Erythroblast (primary cell): ENCODE measurements at regions not wholly inside any gene's neighbourhood (a gene's known extent, or its start where the extent isn't known, plus 50 kb on each side); places are given as distances from the start of the nearest gene placed in this dataset.

Source experiments
- DNase-seq, 2 experiments: peaks; one replicate each; lab custom pipeline; 2025; lab: John Stamatoyannopoulos, UW
- GATA1 ChIP-seq: IDR thresholded peaks from 2 replicates; pipeline ENCODE4 v1.6.1; 2011; ENCODE audit warnings: low read depth, mild to moderate bottlenecking, control low read depth, low read length, moderate library complexity
- POLR2A ChIP-seq: IDR thresholded peaks from 2 replicates; pipeline ENCODE4 v1.6.1; 2011; ENCODE audit warnings: mild to moderate bottlenecking, low read length

DNA sequence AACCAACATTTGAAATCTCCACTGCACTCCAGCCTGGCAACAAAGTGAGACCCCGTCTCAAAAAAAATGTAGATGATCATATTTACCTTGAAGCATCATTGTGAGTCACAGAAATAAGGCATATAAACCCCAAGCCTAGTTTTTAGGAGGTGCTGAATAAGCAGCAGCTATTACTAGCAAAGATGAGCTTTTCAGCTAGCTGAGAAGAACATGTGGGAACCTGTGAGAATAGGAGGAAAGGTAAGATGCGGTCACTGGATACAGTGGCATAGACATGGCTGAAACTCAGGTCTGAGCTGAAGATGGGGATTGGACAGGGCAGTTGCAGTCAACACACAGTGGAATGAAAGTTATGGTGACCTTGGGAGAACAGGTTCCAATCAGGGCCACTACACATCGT is 284.3 kb upstream of the IRAK1BP1 start:
- no peak for TF ChIP-seq POLR2A
- no peak for TF ChIP-seq GATA1

GRCh38 chr6:78589436-78589835 is 277.9 kb upstream of the IRAK1BP1 start:
- no peak for DNase-seq
- TF ChIP-seq GATA1 (no peak), POLR2A (no peak)

More for the DNA sequence above, 284.3 kb upstream of the IRAK1BP1 start:
- no peak for DNase-seq

GRCh38 chr6:78593898-78594667 is 273.3 kb upstream of the IRAK1BP1 start:
- TF ChIP-seq GATA1 (no peak), POLR2A (no peak)
- DNase-seq: no peak

DNA sequence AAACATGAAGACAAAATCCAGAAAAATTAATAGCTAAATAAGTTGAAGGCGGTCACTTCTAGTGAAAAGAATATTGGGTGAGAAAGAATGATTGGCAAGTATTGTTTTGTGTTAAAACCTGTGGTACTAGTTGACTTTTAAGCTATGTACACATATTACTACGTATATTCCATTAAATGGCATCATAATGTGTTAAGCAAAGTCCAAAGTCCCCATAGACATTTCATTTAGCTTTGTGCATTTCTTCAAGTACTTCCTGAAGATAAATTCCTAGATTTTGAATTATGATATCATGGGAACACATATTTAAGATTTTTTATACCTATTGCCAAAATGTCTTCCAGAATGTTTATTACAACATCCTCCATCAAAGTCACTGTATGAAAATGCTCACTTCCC is 272.7 kb upstream of the IRAK1BP1 start:
- TF ChIP-seq POLR2A (no peak), GATA1 (no peak)
- DNase-seq: no peak

DNA sequence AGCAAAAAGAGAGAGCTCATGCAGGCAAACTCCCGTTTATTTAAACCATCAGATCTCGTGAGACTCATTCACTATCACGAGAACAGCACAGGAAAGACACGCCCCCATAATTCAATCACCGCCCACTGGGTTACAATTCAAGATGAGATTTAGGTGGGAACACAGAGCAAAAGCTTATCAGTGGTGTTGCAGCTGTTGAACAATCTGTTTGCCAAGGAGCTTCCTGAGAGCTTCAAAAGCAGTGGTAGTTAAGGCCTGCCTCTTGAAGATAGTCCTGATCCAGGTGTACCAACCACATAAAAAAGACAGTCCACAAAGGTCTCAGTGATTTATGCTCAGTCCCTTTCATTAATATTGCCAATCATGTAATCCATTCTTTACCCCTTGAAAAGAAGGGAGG is 269.4 kb upstream of the IRAK1BP1 start:
- DNase-seq: no peak
- TF ChIP-seq GATA1 (no peak), POLR2A (no peak)

- no peak for DNase-seq
- TF ChIP-seq GATA1 (no peak), POLR2A (no peak)
Measured at GRCh38 chr6:78598966-78599365, 268.4 kb upstream of the IRAK1BP1 start.

DNA sequence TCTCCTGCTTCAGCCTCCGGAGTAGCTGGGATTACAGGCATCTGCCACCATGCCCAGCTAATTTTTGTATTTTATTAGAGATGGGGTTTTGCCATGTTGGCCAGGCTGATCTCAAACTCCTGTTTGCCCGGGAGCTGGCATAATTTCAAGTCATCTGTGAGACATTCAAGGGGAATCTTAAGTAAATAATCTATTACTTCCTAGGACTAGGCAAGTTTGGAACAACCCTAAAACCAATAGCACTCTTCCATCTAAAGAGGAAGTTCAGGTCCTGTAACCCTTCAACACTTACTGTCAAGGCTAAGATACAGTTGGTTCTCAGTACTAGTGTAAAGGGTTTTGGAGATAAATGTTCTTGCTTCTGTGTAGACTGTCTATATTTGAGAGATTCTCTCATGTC is 267.8 kb upstream of the IRAK1BP1 start:
- TF ChIP-seq GATA1 (no peak), POLR2A (no peak)
- DNase-seq: no peak

DNA sequence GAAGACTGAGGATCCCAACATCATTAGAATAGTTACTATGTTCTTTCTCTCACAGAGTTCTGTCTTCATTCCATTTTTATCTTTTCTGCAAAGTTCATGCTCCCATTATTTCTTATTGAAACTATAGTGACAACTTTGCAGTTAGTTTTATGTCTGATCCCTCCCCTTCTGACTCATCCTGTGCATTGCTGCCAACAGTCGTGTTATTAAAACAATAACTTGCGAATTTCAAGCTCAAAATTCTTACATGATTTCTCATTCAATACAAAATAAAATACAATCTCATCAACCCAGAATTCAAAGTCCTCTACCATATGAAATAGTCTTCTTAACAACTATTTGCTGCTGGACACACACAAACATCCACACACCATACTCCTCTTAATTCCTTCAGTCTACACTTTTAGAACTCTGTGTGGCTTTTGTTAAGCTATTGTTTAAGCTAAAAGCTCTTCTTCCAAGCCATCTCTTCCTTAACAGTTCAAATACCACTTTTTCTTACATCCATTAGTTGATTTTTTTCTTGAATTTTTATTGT is 261.4 kb upstream of the IRAK1BP1 start:
- TF ChIP-seq POLR2A: no peak
- TF ChIP-seq GATA1: no peak

GRCh38 chr6:78607189-78607588 is 260.2 kb upstream of the IRAK1BP1 start:
- DNase-seq: no peak
- TF ChIP-seq POLR2A: no peak
- TF ChIP-seq GATA1: no peak

More for the DNA sequence above, 261.4 kb upstream of the IRAK1BP1 start:
- DNase-seq: no peak

- TF ChIP-seq POLR2A (no peak), GATA1 (no peak)
- DNase-seq: no peak
Measured at GRCh38 chr6:78611102-78611620, 256.2 kb upstream of the IRAK1BP1 start.

- DNase-seq: peak; percentile 9 to 35
- TF ChIP-seq GATA1 (no peak), POLR2A (no peak)
Measured at GRCh38 chr6:78611886-78612480, 255.4 kb upstream of the IRAK1BP1 start.

- TF ChIP-seq POLR2A (no peak), GATA1 (no peak)
- DNase-seq: no peak
Measured at GRCh38 chr6:78614961-78615360, 252.4 kb upstream of the IRAK1BP1 start.

GRCh38 chr6:78615430-78615904 is 251.9 kb upstream of the IRAK1BP1 start:
- DNase-seq: no peak
- TF ChIP-seq GATA1 (no peak), POLR2A (no peak)

DNA sequence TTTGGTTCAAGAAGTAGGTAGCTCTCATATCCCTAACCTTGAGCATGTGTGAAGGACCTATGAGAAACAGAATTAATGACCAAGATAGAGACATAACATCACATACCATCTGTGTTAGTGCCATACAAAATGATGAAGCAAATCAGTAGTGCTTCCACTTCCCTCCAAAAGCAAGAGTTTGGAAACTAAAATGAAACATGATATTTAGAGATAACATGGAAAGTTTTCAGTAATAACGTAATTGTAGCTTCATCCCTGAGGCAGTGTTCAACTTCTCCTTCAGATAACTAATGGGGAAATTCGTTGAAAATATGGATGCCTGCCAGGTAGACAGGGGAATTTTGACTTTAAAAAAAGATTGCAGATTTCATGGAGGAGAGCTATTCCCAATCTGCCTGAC is 248.4 kb upstream of the IRAK1BP1 start:
- TF ChIP-seq GATA1 (no peak), POLR2A (no peak)
- DNase-seq: no peak

- TF ChIP-seq POLR2A: no peak
- no peak for TF ChIP-seq GATA1
Measured at GRCh38 chr6:78623554-78623953, 243.8 kb upstream of the IRAK1BP1 start.

More at GRCh38 chr6:78623554-78623953, 243.8 kb upstream of the IRAK1BP1 start:
- no peak for DNase-seq
